ENCODE measurements at regions not wholly inside any gene's neighbourhood (a gene's known extent, or its start where the extent isn't known, plus 50 kb on each side); places are given as distances from the start of the nearest gene placed in this dataset.

DNA sequence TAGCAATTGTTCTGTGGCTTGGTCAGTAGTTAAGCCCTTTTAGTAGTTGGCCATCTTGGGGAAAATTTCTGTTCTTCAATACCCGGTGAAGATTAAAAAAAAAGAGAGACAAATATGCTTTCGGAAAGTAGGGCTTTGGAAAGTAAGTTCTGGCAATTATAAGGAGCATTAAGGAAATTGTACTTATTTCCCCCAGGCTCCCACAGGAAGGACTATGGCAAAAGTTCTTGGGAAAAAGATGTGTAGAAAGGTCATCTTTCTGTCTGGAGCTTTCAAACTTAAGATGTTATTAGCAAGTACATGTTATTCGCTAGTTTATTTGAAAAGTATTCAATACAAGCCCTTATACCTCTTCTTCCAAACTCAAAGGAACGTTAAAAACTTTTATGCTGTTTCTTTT lies 144.5 kb downstream of the MTX2 start:
- no peak for TF ChIP-seq POLR2A (IDR thresholded peaks at IDR 0.05)
- TF ChIP-seq, protein P1, sequence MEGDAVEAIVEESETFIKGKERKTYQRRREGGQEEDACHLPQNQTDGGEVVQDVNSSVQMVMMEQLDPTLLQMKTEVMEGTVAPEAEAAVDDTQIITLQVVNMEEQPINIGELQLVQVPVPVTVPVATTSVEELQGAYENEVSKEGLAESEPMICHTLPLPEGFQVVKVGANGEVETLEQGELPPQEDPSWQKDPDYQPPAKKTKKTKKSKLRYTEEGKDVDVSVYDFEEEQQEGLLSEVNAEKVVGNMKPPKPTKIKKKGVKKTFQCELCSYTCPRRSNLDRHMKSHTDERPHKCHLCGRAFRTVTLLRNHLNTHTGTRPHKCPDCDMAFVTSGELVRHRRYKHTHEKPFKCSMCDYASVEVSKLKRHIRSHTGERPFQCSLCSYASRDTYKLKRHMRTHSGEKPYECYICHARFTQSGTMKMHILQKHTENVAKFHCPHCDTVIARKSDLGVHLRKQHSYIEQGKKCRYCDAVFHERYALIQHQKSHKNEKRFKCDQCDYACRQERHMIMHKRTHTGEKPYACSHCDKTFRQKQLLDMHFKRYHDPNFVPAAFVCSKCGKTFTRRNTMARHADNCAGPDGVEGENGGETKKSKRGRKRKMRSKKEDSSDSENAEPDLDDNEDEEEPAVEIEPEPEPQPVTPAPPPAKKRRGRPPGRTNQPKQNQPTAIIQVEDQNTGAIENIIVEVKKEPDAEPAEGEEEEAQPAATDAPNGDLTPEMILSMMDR (IDR thresholded peaks at IDR 0.05 in 4 of 5, conservative IDR thresholded peaks at IDR 0.05 in 1 of 5), result no peak
